ENCODE measurements at regions not wholly inside any gene's neighbourhood (a gene's known extent, or its start where the extent isn't known, plus 50 kb on each side); places are given as distances from the start of the nearest gene placed in this dataset.

- TF ChIP-seq REST (IDR thresholded peaks at IDR 0.05; ENCODE audit: insufficient read depth in 1 of 2, low read depth in 2 of 2, low read length in 2 of 2) (no peak), TAF1 (IDR thresholded peaks at IDR 0.05; ENCODE audit: borderline replicate concordance, insufficient read depth, low read length) (no peak), POLR2AphosphoS5 (IDR thresholded peaks at IDR 0.05; ENCODE audit: low read depth, low read length) (no peak), FOXP2 (optimal IDR thresholded peaks at IDR 0.05; ENCODE audit: borderline replicate concordance, extremely low read depth, extremely low read length, insufficient read depth) (no peak), SIN3A (IDR thresholded peaks at IDR 0.05; ENCODE audit: borderline replicate concordance, insufficient read depth, low read length) (no peak)
Measured at GRCh38 chr3:150240891-150241290, 167.2 kb upstream of the TSC22D2 start.

- TF ChIP-seq SIN3A (IDR thresholded peaks at IDR 0.05; ENCODE audit: borderline replicate concordance, insufficient read depth, low read length) (no peak), FOXP2 (optimal IDR thresholded peaks at IDR 0.05; ENCODE audit: borderline replicate concordance, extremely low read depth, extremely low read length, insufficient read depth) (no peak), POLR2AphosphoS5 (IDR thresholded peaks at IDR 0.05; ENCODE audit: low read depth, low read length) (no peak), TAF1 (IDR thresholded peaks at IDR 0.05; ENCODE audit: borderline replicate concordance, insufficient read depth, low read length) (no peak), REST (IDR thresholded peaks at IDR 0.05; ENCODE audit: insufficient read depth in 1 of 2, low read depth in 2 of 2, low read length in 2 of 2) (no peak)
Measured at GRCh38 chr3:150239766-150240165, 168.3 kb upstream of the TSC22D2 start.

- TF ChIP-seq FOXP2 (optimal IDR thresholded peaks at IDR 0.05; ENCODE audit: borderline replicate concordance, extremely low read depth, extremely low read length, insufficient read depth): no peak
- TF ChIP-seq POLR2AphosphoS5 (IDR thresholded peaks at IDR 0.05; ENCODE audit: low read depth, low read length): no peak
- TF ChIP-seq TAF1 (IDR thresholded peaks at IDR 0.05; ENCODE audit: borderline replicate concordance, insufficient read depth, low read length): no peak
- no peak for TF ChIP-seq SIN3A (IDR thresholded peaks at IDR 0.05; ENCODE audit: borderline replicate concordance, insufficient read depth, low read length)
Measured at GRCh38 chr3:150238995-150239619, 169.0 kb upstream of the TSC22D2 start.

- TF ChIP-seq POLR2AphosphoS5 (IDR thresholded peaks at IDR 0.05; ENCODE audit: low read depth, low read length) (no peak), SIN3A (IDR thresholded peaks at IDR 0.05; ENCODE audit: borderline replicate concordance, insufficient read depth, low read length) (no peak), REST (IDR thresholded peaks at IDR 0.05; ENCODE audit: insufficient read depth in 1 of 2, low read depth in 2 of 2, low read length in 2 of 2) (no peak), FOXP2 (optimal IDR thresholded peaks at IDR 0.05; ENCODE audit: borderline replicate concordance, extremely low read depth, extremely low read length, insufficient read depth) (no peak), TAF1 (IDR thresholded peaks at IDR 0.05; ENCODE audit: borderline replicate concordance, insufficient read depth, low read length) (no peak)
Measured at GRCh38 chr3:150238048-150238802, 169.9 kb upstream of the TSC22D2 start.

GRCh38 chr3:150237490-150237889, 170.6 kb upstream of the TSC22D2 start:
- no peak for TF ChIP-seq TAF1 (IDR thresholded peaks at IDR 0.05; ENCODE audit: borderline replicate concordance, insufficient read depth, low read length)
- TF ChIP-seq FOXP2 (optimal IDR thresholded peaks at IDR 0.05; ENCODE audit: borderline replicate concordance, extremely low read depth, extremely low read length, insufficient read depth): no peak
- TF ChIP-seq POLR2AphosphoS5 (IDR thresholded peaks at IDR 0.05; ENCODE audit: low read depth, low read length): no peak
- no peak for TF ChIP-seq REST (IDR thresholded peaks at IDR 0.05; ENCODE audit: insufficient read depth in 1 of 2, low read depth in 2 of 2, low read length in 2 of 2)

Measured in PFSK-1 (cell line).